Right lobe of liver (tissue), 6 donors: ENCODE measurements at regions not wholly inside any gene's neighbourhood (a gene's known extent, or its start where the extent isn't known, plus 50 kb on each side); places are given as distances from the start of the nearest gene placed in this dataset.

ENCODE experiments used
- ATAC-seq, 4 donors: fragments of 200-7000 bp; cut with Tn5 transposase; one replicate each; pipeline ENCODE4 v1.9.1; 2020; ENCODE audit warnings: mild to moderate bottlenecking in 4 of 4, moderate library complexity in 4 of 4
- DNase-seq, 3 donors: peaks; one replicate each; pipeline ENCODE4 v3.0.0-alpha.2; 2020
- H3K27ac ChIP-seq, 3 donors: fragments of 200-600 bp; one replicate each; pipeline ENCODE4 v1.8.0; 2022
- H3K27me3 ChIP-seq, 2 donors: fragments of 200-600 bp; one replicate each; pipeline ENCODE4 v1.8.0; 2022
- H3K36me3 ChIP-seq, 4 donors: fragments of 200-600 bp; sonication (generic) in 1 of 4; one replicate each; pipeline versions ENCODE4 v1.5.1 to v1.8.0; 2017 to 2022; ENCODE audit warnings: control low read depth in 1 of 4
- H3K4me1 ChIP-seq, 4 donors: fragments of 200-600 bp; sonication (generic) in 1 of 4; one replicate each; pipeline versions ENCODE4 v1.5.1 to v1.8.0; 2017 to 2022; ENCODE audit warnings: control low read depth in 1 of 4
- H3K4me3 ChIP-seq, 3 donors: fragments of 200-600 bp; one replicate each; pipeline ENCODE4 v1.8.0; 2022
- H3K9me3 ChIP-seq, 4 donors: fragments of 200-600 bp; sonication (generic) in 1 of 4; one replicate each; pipeline versions ENCODE4 v1.5.1 to v1.8.0; 2017 to 2022; ENCODE audit warnings: control low read depth in 1 of 4
- CTCF ChIP-seq, 4 donors: fragments of 200-600 bp in 3 of 4; fragments of 450-650 bp in 1 of 4; IDR thresholded peaks; one replicate each; pipeline versions ENCODE4 v1.5.1 to v1.8.0; 2016 to 2022; ENCODE audit warnings: antibody characterized with exemption in 4 of 4, mild to moderate bottlenecking in 2 of 4
- POLR2A ChIP-seq: fragments of 450-650 bp; IDR thresholded peaks from one replicate; pipeline ENCODE4 v1.6.1; 2017; ENCODE audit warnings: antibody characterized with exemption, mild to moderate bottlenecking
- WGBS: methylation state at CpG from one replicate; pipeline ENCODE4 v1.1.6; 2018; ENCODE audit warnings: low coverage, low lambda C conversion rate; ENCODE audit not compliant: insufficient coverage; ENCODE audit errors: missing lambda C conversion rate; 5-methylcytosine and 5-hydroxymethylcytosine counted together
- intact Hi-C, 2 donors: fragments of 100-400 bp; cut with DNase I; formaldehyde crosslinking; loops; one replicate each; pipeline versions ENCODE4 v1.11.2 to v1.14.1; 2022
- donor health status: DM: no; HTN: yes; CAD: no.
- donor health status: DM: no; HTN: no; CAD: no.
- donor health status: DM: no; HTN: no; CAD: no.
- donor health status: DM: no; HTN: yes; CAD: no.
- donor health status: DM: no; HTN: yes; CAD: no.

- H3K27ac ChIP-seq: no peak overlapping the region
- H3K36me3 ChIP-seq: no peaks in the 10 kb centered on the region
- TF ChIP-seq CTCF (IDR thresholded peaks at IDR 0.05) (no peak), POLR2A (no peak)
- no peak overlapping the region for H3K4me3 ChIP-seq
- no peak for DNase-seq
- intact Hi-C loops: no loop called here
- H3K9me3 ChIP-seq: no peaks in the 10 kb centered on the region
- H3K4me1 ChIP-seq: no peaks in the 10 kb centered on the region
- 9% methylated on average over 1 of the region's 1 CpG for WGBS
- no peak for ATAC-seq
- H3K27me3 ChIP-seq: no peaks in the 10 kb centered on the region
These were observed 662.5 kb upstream of the GBE1 start for GRCh38 chr3:82424031-82424339.

GRCh38 chr3:82423268-82424030 is 662.0 kb upstream of the GBE1 start:
- H3K4me3 ChIP-seq: no peak overlapping the region
- TF ChIP-seq CTCF (IDR thresholded peaks at IDR 0.05) (no peak), POLR2A (no peak)
- no peaks in the 10 kb centered on the region for H3K9me3 ChIP-seq
- DNase-seq: no peak
- H3K36me3 ChIP-seq: no peaks in the 10 kb centered on the region
- no peaks in the 10 kb centered on the region for H3K4me1 ChIP-seq
- H3K27me3 ChIP-seq: no peaks in the 10 kb centered on the region
- intact Hi-C loops: no loop called here
- ATAC-seq: no peak
- WGBS: 21% methylated on average over 2 of the region's 2 CpGs
- no peak overlapping the region for H3K27ac ChIP-seq

GRCh38 chr3:82416830-82417229 is 655.4 kb upstream of the GBE1 start:
- no peak overlapping the region for H3K27ac ChIP-seq
- ATAC-seq: no peak
- H3K4me1 ChIP-seq: no peaks in the 10 kb centered on the region
- DNase-seq: no peak
- H3K36me3 ChIP-seq: no peaks in the 10 kb centered on the region
- 30% methylated on average over 1 of the region's 1 CpG for WGBS
- no peaks in the 10 kb centered on the region for H3K9me3 ChIP-seq
- H3K4me3 ChIP-seq: no peak overlapping the region
- no peaks in the 10 kb centered on the region for H3K27me3 ChIP-seq
- intact Hi-C loops: no loop called here
- TF ChIP-seq POLR2A (no peak), CTCF (IDR thresholded peaks at IDR 0.05) (no peak)

- TF ChIP-seq CTCF (IDR thresholded peaks at IDR 0.05) (no peak), POLR2A (no peak)
- no peak for DNase-seq
- no peaks in the 10 kb centered on the region for H3K9me3 ChIP-seq
- WGBS: 54% methylated on average over 1 of the region's 1 CpG
- ATAC-seq: no peak
- H3K4me3 ChIP-seq: no peak overlapping the region
- no peaks in the 10 kb centered on the region for H3K27me3 ChIP-seq
- intact Hi-C loops: no loop called here
- no peaks in the 10 kb centered on the region for H3K36me3 ChIP-seq
- H3K27ac ChIP-seq: no peak overlapping the region
- H3K4me1 ChIP-seq: no peaks in the 10 kb centered on the region
These were observed 654.9 kb upstream of the GBE1 start for GRCh38 chr3:82416349-82416748.

GRCh38 chr3:82413171-82413570 is 651.7 kb upstream of the GBE1 start:
- H3K36me3 ChIP-seq: no peaks in the 10 kb centered on the region
- H3K27me3 ChIP-seq: no peaks in the 10 kb centered on the region
- DNase-seq (no peak), ATAC-seq (no peak)
- TF ChIP-seq CTCF (IDR thresholded peaks at IDR 0.05) (no peak), POLR2A (no peak)
- no peaks in the 10 kb centered on the region for H3K9me3 ChIP-seq
- WGBS: 36% methylated on average over 2 of the region's 2 CpGs
- no peak overlapping the region for H3K4me3 ChIP-seq
- no peaks in the 10 kb centered on the region for H3K4me1 ChIP-seq
- no peak overlapping the region for H3K27ac ChIP-seq
- intact Hi-C loops: no loop called here
